HG02759 (cell line): ENCODE measurements at regions not wholly inside any gene's neighbourhood (a gene's known extent, or its start where the extent isn't known, plus 50 kb on each side); places are given as distances from the start of the nearest gene placed in this dataset.
"Not testable (repeated sequence)": the region's sequence is repeated elsewhere in the genome, so short reads cannot be mapped to it uniquely, and the experiment has no call there.

Experiments
- ATAC-seq: cut with Tn5 transposase; IDR thresholded peaks from one replicate; pipeline ENCODE4 v1.9.1; 2021; ENCODE audit warnings: mild to moderate bottlenecking, moderate library complexity; ENCODE audit not compliant: unreplicated experiment

DNA sequence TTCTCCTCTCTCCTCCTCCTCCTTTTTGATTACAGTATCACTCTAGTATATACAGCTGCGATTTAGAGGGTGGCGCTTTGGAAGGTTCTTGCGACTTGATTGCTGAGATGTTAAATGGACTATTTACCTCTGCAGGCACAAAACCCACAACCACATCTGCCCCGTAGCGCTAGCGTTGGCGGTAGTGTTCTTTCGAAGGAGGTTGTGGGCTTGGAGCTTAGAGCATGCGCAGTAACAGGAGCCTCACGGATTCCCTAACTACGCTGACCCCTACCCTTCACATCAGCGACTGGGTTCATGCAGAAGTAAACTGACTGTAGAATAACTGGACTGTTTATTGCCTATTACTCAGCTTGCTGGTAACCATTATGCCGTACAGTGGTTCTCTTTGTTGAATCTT lies 58.0 kb downstream of the CGGBP1 start:
- peak; percentile 42 for ATAC-seq

DNA sequence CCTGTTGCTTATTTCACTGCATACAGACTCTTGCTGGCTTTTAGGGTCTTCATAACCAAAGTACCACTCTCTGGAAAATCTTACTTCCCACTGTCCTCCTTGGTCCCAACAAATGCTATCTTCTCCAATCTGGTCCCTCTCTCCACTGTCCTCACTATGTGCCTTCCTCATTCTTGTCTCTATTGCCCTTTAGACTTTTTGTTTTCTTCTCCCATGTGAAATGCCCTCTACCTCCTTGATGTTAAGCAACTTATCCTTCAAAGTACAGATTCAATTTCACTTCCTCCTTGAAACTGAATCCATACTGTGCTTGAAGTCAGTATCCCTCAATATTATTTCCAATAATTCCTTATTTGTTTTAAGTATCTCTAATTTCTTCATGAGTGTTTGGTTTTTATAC lies 60.8 kb downstream of the CGGBP1 start:
- ATAC-seq, result no peak

DNA sequence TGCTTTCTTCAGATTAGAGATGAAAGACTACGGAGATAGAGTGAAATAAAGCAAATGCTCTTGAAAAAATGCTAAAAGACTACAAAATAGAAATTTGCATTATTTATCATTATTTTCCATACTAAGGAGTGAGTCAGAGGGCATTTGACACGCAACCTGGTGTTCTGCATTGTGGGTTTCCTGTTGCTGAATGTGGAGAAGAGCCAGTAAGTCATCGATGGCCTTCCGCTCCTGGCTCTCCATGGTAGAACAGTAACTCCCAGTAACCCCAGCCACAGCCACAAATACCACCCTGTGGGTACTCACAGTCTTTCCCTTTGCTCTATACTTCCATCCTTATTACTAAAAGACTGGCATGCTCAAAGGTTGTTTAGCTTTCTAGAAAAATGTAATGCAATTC lies 61.5 kb downstream of the CGGBP1 start:
- ATAC-seq, result peak; percentile 91

GRCh38 chr3:87996882-87997281 lies 61.9 kb downstream of the CGGBP1 start:
- ATAC-seq, result peak; percentile 14

GRCh38 chr3:87993566-87993965 lies 65.2 kb downstream of the CGGBP1 start:
- no peak for ATAC-seq

DNA sequence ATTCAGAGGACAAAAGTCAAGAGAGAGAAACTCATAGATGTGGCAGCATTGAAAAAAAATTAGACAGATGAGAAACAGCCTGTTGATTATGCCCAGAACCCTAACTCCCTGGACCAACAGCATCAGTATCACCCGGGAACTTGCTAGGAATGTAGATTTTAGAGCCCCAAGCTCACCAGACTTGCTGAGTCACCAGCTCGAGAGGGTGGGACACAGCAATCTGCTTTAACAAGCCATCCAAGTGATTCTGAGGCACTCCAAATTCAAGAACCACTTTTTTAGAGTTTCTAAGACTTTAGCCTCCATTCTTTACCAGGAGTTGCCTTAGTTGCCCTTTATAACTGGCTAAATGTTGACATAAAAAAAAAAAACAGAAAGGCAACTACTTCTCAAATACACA lies 70.9 kb downstream of the CGGBP1 start:
- no peak for ATAC-seq

DNA sequence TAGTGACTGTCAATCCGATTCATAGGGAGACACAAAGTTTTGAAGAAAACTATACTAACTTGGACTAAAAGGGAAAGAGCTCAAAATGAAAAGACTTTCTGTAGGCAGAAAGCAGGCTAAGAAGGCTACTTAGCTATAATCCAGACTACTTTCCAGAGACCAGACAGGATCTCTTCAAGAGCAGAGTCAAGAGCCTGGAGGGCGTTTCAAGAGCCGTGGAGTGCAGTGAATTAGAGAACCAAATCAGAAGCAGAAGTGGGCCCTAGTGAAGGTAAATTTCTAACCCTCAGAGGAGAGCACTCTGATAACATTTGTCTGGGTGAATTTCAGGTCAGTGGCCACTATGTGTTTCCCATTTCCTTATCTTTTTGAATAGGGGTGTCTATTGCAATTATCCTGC lies 76.4 kb downstream of the CGGBP1 start:
- no peak for ATAC-seq

GRCh38 chr3:87979527-87979926 lies 79.3 kb downstream of the CGGBP1 start:
- no peak for ATAC-seq

- no peak for ATAC-seq
Observed at GRCh38 chr3:87977765-87978164, 81.0 kb downstream of the CGGBP1 start.

DNA sequence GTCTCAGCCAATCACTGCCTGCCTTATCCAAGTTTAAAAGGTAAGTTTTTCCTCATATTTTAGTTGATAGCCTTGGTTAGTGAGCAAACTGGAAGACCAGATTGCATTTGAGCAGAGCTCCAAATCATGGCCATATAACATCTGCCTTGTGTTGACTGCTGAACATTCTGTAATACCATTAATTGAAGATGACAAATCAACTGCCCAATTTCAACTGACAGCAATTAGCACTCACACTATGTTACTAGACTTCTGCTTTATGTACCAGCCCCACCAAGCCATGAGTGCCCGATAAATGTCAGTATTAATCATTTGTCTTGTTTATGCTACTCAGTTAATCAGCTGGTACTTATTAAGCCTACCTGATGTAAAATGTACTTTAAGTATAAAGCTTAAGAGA lies 83.1 kb downstream of the CGGBP1 start:
- no peak for ATAC-seq

GRCh38 chr3:87973906-87974305 lies 84.9 kb downstream of the CGGBP1 start:
- ATAC-seq, result no peak

GRCh38 chr3:87969620-87970019 lies 89.2 kb downstream of the CGGBP1 start:
- ATAC-seq, result no peak

GRCh38 chr3:87968668-87969067 lies 90.1 kb downstream of the CGGBP1 start:
- ATAC-seq, result no peak

DNA sequence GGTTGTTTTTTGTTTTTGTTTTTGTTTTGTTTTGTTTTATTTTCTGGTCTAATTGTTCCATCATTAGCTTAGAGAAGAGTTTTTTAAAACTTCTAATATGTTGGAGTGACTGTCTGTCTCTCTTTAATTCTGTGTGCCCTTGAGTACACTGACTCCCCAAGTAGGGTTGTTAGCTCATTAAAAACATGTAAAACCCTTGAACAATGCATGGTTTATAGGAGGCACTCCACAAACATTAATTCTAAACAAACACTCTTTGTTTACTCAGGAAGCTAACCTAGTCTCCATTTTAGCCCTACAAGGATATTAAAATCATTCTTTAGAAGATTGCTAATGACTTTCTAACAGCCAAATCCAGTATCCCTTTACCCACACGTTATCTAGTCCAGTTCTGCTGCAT lies 100.5 kb downstream of the CGGBP1 start:
- ATAC-seq, result no peak

DNA sequence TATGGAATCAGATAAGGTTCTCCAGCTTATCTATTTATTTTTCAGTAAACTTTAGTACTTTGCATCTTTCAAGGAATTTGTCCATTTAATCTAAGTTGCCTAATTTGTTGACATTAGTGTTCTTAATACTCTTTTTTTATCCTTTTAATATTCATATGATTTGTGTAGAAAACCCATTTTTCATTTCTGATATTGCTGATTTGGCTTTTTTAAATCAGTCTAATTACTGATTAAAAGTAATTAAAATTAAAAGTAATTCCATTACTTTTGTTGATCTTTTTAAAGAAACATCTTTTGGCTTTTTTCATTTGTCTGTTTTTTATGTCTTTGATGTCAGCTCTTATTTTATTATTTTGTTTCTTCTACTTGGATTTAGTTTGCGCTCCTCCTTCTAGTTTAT lies 101.2 kb downstream of the CGGBP1 start:
- no peak for ATAC-seq

DNA sequence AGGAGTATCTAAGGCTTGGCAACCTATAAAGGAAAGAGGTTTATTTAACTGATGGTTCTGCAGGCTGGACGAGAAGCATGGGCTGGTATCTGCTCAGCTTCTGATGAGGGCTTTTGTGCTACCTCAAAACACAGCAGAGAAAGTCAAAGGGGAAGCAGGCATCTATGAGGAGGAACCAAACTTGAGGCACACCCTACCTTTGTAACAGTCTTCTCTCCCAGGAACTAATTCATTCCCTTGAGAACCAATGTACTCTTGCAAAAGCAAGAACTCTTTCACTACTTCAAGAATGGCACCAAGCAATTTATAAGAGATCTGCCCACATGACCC lies 109.0 kb downstream of the CGGBP1 start:
- ATAC-seq, result no peak

- peak; percentile 92 for ATAC-seq
Observed at GRCh38 chr3:87949189-87949878, 109.5 kb downstream of the CGGBP1 start.

GRCh38 chr3:87946007-87946406 lies 112.8 kb downstream of the CGGBP1 start:
- ATAC-seq, result not testable (repeated sequence)

DNA sequence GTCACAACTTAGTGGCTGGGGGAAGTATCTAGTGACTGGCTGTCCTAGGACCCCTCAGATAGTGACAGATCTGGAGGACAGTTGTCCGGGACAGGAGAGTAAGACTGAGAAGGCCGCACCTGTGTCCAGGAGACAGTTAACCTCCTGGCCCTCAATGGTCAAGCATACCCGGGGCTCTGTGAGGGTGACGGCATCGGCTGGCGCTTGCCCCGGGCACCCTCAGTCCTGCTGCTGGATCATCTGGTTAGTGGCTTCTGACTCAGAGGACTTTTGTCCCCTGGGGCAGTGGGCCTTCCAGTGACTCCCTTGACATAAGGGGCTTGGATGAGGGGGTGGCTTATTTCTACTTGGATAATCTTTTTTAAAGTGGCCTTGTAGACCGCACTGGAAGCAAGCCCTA lies 116.5 kb downstream of the CGGBP1 start:
- not testable (repeated sequence) for ATAC-seq

- no peak for ATAC-seq
Observed at GRCh38 chr3:87924485-87924884, 134.3 kb downstream of the CGGBP1 start.

- ATAC-seq, result no peak
Observed at GRCh38 chr3:87920549-87920948, 138.3 kb downstream of the CGGBP1 start.

DNA sequence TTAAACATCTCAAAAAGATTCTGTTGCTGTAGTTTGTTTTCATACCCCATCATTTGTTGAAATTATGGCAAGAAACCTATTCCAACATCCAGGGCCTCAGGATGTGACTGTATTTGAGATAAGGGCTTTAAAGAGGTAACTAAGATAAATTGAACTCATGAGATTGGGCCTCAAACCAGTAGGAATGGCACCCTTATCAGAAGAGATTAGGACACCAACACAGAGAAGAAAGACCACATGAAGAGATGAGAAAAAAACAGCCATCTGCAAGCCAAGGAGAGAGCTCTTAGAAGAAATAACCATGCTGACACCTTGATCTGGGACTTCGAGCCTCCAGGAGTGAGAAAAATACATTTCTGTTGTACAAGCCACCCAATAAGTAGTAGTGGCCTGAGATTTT lies 157.7 kb downstream of the CGGBP1 start:
- no peak for ATAC-seq

DNA sequence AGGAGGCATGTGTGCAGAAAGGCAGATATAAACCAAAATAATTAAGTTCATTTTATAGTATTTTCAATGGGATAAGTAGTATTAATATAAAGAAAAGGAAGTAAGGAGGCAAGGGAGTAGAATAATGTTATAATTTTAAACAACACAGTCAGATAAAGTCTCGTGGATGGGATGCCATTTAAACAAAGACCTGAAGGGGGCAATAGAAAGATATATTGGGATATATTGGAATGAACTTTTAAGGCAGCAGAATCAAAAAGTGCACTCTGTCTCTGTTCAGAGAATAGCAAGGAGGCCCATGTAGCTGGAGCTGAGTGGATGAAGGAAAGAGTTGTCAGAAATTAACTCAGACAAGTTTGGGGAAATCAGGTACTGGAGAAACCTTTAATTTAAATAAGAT lies 158.7 kb downstream of the CGGBP1 start:
- no peak for ATAC-seq
